GM18868 (cell line): ENCODE measurements at regions not wholly inside any gene's neighbourhood (a gene's known extent, or its start where the extent isn't known, plus 50 kb on each side); places are given as distances from the start of the nearest gene placed in this dataset.

Experiments used
- ATAC-seq: cut with Tn5 transposase; IDR thresholded peaks from one replicate; pipeline ENCODE4 v1.9.1; 2021; ENCODE audit warnings: mild to moderate bottlenecking, moderate library complexity; ENCODE audit not compliant: unreplicated experiment

DNA sequence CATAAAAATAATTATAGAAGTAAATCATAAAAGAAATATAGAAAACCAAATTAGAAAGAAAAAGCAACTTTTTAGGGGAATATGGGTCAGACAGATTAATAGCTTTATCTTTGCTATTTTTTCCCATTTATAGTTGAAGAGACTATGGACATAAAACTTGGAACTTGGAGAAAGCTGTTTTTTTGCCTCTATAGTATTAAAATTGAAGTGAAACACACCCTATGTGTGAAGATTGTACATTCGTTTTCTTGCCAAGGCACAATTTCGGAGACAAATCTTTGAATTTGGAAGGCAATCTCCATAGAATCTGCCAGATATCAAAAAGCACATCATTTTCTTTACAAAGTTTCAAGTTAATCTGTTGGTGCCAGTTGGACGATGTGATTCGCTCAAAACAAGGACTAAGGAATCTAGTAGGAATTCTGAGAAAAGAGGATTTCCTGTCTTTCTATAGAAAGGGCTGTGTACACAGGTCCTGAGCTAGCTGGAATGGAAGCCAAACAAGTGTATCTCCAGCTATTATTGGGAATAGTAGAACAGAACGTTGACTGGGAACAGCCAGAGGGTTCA is 156.3 kb downstream of the SLC7A11 start:
- ATAC-seq, result no peak

DNA sequence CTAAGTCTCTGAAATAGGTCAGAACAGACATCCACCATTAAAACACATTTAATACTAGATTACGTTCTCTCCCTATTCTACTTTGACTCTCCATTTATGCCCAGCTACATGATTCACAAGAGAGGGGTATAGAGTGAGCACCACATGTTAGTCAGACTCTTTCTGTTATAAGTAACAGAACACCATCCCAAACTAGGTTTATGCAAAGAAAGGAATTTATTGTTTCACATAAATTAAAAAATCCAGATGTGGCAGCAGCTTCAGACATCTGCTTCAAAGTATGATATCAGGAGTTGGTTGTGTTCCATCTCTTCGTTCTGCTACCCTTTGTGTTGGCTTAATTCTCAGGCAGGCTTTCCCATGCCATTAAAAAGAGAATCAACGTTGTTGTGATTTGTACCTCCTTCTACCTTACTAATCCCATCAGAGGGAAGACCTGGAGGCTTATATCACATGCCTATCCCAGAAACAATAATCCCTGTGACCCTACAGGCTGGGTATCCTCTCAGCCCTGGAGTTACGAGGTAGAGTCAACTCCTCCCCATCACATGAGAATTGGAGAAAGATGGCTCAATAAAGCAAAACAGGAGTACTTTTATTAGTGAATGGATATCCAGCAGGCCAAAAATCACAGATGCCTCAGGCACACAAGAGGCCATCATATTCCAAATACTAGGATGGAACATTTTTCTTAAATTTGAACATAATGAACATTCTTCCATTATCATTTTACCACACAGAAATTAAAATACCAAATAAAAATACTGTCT is 163.2 kb downstream of the SLC7A11 start:
- ATAC-seq, result no peak

DNA sequence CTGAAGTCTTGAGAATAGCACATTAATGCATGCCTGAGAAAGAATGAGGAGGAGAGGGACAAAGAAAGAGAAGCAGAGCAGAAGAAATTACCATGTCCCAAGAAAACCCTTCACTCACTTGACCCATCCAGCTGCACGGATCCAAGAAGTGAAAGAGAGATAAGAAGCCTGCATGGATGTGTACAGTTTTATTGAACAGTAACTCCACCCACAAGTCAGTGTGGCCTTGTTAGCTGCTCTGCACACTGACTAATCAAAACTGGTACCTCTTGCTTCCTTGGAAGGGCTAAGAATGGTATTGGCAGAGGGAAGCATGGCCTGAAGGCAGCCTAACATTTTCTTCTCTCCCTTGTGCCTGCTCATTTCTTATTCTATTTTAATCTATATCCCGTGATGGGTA is 163.9 kb downstream of the SLC7A11 start:
- ATAC-seq, result no peak

DNA sequence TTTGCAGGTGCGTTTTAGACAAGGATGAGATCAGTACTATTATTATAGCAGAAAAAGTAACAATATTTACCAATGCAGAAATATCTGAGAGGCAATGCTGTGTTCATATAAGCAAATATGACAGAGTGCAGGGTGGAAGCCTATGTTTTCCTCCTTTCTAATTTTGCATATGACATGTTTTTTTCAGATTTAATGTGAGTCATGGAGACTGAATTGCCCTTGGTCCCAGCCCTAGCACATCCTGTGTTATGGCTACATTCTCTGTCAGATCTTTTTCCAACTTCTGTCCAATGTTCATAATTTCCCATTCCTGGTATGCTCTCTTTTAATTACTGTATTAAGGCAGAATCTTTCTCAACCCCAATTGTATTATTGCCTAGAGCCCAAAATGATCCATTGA is 165.6 kb downstream of the SLC7A11 start:
- no peak for ATAC-seq

GRCh38 chr4:138070816-138071215 is 171.3 kb downstream of the SLC7A11 start:
- ATAC-seq, result no peak

- ATAC-seq, result no peak
Measured at GRCh38 chr4:138063581-138063980, 178.6 kb downstream of the SLC7A11 start.

DNA sequence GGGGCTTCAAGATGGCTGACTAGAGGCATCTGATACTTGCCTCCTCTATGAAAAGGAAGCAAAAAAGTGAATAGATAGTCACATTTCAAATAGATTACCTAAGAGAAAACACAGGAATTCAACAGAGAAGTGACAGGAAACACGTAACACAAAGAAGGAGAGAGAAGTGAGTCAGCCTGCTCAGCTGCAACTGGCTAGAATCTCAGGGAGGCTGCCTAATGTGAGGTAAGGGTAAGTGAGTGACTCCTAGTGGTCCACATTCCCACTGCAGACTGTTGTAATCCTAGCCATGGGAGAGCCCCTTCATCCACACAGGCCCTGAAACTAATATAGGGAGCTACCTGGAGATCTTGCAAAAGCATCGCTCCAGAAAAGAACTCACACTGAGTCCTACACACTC is 179.2 kb downstream of the SLC7A11 start:
- ATAC-seq, result no peak

- ATAC-seq, result no peak
Measured at GRCh38 chr4:138056541-138056940, 185.6 kb downstream of the SLC7A11 start.

DNA sequence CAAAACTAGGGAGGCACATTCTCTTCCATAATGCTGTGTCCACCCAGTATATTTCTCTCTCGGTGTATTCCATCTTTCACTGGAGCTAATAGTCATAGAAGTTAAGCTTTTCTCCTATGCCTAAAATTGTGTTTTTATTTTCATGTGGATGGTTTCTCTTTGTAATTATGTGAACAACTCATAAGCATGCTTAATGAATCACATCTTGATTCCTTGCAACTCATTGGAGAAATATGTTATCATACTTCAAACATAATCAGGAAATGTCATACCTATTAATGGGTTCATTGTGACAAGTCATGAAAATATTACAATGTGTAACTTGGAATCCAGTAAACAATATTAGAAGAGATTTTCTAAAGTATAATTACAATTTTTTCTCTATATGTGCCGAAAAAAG is 186.3 kb downstream of the SLC7A11 start:
- no peak for ATAC-seq

- no peak for ATAC-seq
Measured at GRCh38 chr4:138053641-138054301, 188.4 kb downstream of the SLC7A11 start.

DNA sequence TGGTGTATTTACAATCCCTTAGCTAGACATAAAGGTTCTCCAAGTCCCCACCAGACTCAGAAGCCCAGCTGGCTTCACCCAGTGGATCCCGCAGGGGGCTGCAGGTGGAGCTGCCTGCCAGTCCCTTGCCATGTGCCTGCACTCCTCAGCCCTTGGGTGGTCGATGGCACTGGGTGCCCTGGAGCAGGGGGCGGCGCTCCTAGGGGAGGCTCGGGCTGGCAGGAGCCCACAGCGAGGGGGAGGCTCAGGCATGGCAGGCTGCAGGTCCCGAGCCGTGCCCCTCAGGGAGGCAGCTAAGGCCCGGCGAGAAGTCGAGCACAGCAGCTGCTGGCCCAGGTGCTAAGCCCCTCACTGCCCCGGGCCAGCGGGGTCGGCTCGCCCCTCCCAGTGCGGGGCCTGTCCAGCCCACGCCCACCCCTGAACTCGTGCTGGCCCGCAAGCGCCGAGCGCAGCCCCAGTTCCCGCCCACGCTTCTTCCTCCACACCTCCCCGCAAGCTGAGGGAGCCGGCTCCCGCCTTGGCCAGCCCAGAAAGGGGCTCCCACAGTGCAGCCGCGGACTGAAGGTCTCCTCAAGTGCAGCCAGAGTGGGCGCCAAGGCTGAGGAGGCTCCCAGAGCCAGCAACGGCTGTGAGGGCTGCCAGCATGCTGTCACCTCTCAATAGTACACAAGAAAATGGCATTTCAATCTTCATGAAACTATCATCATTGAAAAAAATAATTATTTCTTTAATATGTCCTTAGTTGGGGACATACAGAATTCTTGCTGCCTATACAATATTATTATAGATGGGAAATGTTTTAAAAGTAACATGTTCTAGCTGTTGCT is 189.1 kb downstream of the SLC7A11 start:
- no peak for ATAC-seq

GRCh38 chr4:138051157-138051556 is 191.0 kb downstream of the SLC7A11 start:
- no peak for ATAC-seq

DNA sequence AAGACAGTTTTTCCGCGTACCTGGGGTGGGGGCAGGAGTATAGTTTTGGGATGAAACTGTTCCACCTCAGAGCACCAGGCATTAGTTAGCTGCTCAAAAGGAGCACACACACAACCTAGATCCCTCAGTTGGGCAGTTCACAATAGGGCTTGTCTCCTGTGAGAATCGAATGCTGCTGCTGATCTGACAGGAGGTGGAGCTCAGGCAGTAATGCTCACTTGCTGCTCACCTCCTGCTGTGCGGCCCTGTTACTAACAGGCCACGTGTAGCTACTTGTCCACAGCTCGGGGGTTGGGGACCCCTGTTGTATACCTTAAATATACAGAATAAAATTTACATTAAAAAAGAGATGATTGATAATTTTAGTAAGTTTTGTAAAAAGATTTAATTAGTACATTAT is 191.5 kb downstream of the SLC7A11 start:
- no peak for ATAC-seq

GRCh38 chr4:138049355-138049754 is 192.8 kb downstream of the SLC7A11 start:
- no peak for ATAC-seq

DNA sequence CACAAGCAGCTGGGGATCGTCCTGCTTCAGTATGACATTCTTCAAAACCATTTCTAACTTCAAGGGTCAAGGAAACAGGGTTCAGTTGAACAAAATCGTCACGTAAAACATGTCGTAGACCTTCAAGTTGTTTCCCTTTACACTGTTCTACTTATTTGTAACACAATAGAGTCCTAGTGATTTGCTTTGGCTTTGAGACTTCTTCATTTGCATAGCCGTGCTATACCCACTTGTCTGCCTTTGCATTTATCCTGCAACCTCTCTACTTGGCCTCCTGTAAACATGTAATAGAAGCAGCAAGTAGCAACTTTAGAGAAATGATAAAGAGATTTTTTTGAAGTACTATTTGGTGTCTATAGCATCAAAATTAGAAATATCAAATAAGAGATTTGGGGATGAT is 194.9 kb downstream of the SLC7A11 start:
- ATAC-seq, result no peak

GRCh38 chr4:138045036-138045435 is 197.1 kb downstream of the SLC7A11 start:
- ATAC-seq, result no peak

DNA sequence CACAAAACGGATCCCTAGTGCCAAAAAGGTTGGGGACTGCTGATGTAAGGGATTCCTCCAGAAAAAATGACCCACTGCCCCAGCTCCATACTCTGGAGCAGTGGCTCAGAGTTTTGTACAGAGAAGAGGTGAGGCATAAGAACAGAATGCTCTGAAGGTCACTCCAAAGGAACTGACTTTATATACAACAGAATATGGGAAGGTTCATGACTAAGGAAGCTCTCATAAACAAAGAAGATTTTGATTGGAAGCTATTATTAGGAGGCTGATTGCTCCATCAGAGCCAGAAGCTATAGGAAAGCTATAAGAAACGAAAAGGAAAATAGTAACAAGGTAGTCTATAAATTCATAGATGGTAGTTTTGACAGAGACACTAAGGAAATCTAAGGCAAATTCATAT is 203.1 kb downstream of the SLC7A11 start:
- ATAC-seq, result no peak

DNA sequence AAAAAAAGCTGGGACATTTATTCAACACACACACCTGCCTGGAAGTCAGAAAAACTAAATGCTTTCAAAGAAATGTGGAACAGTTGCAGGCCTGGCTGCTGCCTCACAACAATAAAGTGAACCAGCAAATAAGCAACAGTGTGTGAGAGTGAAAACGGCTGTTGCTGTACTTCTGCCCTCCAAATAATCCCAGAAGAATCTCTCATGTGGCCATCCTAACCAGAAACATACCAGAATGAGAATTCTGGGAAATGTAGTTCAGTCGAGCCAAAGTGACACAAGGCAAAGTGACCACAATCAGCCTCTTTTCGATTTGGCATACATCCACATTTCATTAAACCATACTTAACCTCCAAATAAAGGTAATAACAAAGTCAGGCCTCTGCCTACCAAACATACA is 204.5 kb downstream of the SLC7A11 start:
- no peak for ATAC-seq

DNA sequence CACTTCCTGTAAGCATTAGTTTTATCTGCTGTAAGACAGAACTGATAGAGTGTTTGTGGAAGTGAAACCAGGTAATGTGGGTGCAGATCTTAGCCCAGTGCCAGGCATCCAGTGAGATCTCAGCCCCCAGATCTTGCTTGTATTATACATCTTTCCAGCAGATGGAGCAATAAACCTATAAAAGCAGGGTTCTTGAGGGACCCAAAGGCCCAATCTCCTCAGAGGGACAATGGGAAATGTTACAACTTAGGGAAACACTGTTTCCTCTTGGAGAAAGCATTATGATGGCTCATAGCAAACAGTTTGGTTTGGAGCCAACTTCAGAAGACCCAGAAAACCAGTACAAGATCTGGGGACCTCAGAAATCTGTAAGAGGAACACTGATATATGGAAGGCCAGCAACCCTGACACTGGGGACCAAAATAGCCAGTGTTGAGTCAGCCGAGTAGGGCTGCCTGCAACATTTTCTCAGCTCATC is 206.3 kb downstream of the SLC7A11 start:
- peak; percentile 100 for ATAC-seq

GRCh38 chr4:138034871-138035270 is 207.3 kb downstream of the SLC7A11 start:
- no peak for ATAC-seq

DNA sequence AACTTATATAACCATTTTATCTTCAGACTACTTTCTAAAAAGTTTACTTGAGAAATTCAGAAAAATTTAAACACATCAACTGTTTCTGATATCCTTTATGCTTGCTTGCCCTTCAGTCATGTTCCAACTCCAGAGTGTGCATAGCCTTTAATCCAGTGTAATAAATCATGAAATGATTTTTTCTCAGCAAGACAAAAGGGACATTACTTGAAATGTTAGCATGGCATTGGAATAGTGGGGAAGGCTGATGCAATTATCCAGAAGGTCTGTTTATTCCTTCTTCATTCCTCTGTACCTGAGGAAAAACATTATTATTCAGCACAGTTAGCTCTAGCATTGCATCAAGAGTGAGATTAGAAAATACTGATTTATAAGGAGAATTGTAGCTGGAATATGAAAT is 209.9 kb downstream of the SLC7A11 start:
- no peak for ATAC-seq
